ENCODE measurements at regions not wholly inside any gene's neighbourhood (a gene's known extent, or its start where the extent isn't known, plus 50 kb on each side); places are given as distances from the start of the nearest gene placed in this dataset.

DNA sequence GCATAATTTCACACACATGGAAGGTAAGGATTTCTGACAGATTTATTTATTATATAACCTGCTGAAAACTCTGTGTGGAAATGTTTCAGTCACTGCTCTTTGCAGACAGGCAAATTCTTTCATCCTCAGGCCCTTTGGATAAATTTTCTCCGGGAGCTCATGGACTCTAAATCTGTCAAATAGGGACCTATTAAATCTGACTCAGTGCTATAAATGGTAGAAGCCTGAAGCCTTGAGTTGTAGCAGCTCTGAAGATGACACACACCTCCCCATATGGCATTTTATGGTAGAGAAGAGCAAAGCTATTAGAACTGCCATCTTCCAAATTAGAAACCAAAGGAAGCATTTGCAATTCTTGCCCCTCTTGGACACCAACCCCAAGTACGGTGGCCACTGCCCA, 808.7 kb downstream of the XPNPEP1 start:
- no peak overlapping the region for H3K56ac ChIP-seq (ENCODE audit: insufficient read length, low read depth, low read length)
- peaks cover 16 to 19% of the 10 kb centered on the region in 2 experiments for H3K9me3 Mint-ChIP-seq
- H3K23me2 ChIP-seq (ENCODE audit: insufficient read length, low read depth, low read length, poor library complexity, severe bottlenecking), result no peaks in the 10 kb centered on the region
- no peak overlapping the region for H2AK5ac ChIP-seq (ENCODE audit: insufficient read length, low read length)
- H3K14ac ChIP-seq (ENCODE audit: insufficient read depth, low read length), result no peak overlapping the region
- DNase-seq, result no peak
- no peak overlapping the region for H2BK12ac ChIP-seq (ENCODE audit: insufficient read length, low read depth, low read length)
- no peaks in the 10 kb centered on the region for H3K4me1 ChIP-seq (ENCODE audit: insufficient read depth, low read length)
- H3K4me1 Mint-ChIP-seq, result no peaks in the 10 kb centered on the region
- no peaks in the 10 kb centered on the region for H3K79me2 ChIP-seq (ENCODE audit: insufficient read depth, low read length)
- no peak overlapping the region for H3K4ac ChIP-seq (ENCODE audit: low read depth, low read length)
- no peaks in the 10 kb centered on the region; the same call in 1 of the 2 replicates for H3K27me3 ChIP-seq (ENCODE audit: insufficient read depth, low read length)
- no peak overlapping the region for H2AFZ ChIP-seq (ENCODE audit: low read length)
- H3K79me1 ChIP-seq (ENCODE audit: insufficient read depth, low read depth, low read length, poor library complexity, severe bottlenecking), result no peaks in the 10 kb centered on the region
- no peak overlapping the region for H3K27ac Mint-ChIP-seq
- WGBS (ENCODE audit: extremely low coverage, insufficient read length, low lambda C conversion rate), result no CpG with 5 or more reads among the region's 2 CpGs
- no peak overlapping the region for H4K5ac ChIP-seq (ENCODE audit: insufficient read length, low read depth, low read length)
- H3T11ph ChIP-seq (ENCODE audit: low read length), result no peak overlapping the region
- no peak overlapping the region for H2BK120ac ChIP-seq (ENCODE audit: low read depth, low read length, poor library complexity, severe bottlenecking)
- H3K9ac ChIP-seq (ENCODE audit: extremely low read depth, insufficient read length, low read length), result no peak overlapping the region
- no peak overlapping the region for H2BK15ac ChIP-seq (ENCODE audit: low read depth, low read length)
- no peak overlapping the region for H3K23ac ChIP-seq (ENCODE audit: insufficient read length, low read depth, low read length)
- H2BK5ac ChIP-seq (ENCODE audit: insufficient read length, low read length), result no peak overlapping the region
- H4K20me1 ChIP-seq (ENCODE audit: control insufficient read depth, insufficient read depth, insufficient read length), result no peaks in the 10 kb centered on the region
- no peak overlapping the region for H3K4me3 Mint-ChIP-seq
- TF ChIP-seq, protein P1, sequence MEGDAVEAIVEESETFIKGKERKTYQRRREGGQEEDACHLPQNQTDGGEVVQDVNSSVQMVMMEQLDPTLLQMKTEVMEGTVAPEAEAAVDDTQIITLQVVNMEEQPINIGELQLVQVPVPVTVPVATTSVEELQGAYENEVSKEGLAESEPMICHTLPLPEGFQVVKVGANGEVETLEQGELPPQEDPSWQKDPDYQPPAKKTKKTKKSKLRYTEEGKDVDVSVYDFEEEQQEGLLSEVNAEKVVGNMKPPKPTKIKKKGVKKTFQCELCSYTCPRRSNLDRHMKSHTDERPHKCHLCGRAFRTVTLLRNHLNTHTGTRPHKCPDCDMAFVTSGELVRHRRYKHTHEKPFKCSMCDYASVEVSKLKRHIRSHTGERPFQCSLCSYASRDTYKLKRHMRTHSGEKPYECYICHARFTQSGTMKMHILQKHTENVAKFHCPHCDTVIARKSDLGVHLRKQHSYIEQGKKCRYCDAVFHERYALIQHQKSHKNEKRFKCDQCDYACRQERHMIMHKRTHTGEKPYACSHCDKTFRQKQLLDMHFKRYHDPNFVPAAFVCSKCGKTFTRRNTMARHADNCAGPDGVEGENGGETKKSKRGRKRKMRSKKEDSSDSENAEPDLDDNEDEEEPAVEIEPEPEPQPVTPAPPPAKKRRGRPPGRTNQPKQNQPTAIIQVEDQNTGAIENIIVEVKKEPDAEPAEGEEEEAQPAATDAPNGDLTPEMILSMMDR (conservative IDR thresholded peaks at IDR 0.05), result no peak
- no peak overlapping the region for H3K27ac ChIP-seq (ENCODE audit: insufficient read length, low read depth, low read length)
- peaks cover 8% of the 10 kb centered on the region for H3K27me3 Mint-ChIP-seq (ENCODE audit: low read depth)
- no peak overlapping the region for H3K4me2 ChIP-seq (ENCODE audit: insufficient read depth, insufficient read length, low read length)
- no peak overlapping the region for H3K18ac ChIP-seq (ENCODE audit: insufficient read length, low read depth, low read length)
- H3K36me3 Mint-ChIP-seq (ENCODE audit: insufficient read depth in 1 of 3, low read depth in 3 of 3), result peaks cover 7 to 20% (median 13%) of the 10 kb centered on the region in 3 experiments; a peak in 6 of 7 replicates
- H3K9me3 ChIP-seq (ENCODE audit: control insufficient read depth, low read depth, low read length), result peaks cover 14% of the 10 kb centered on the region
- H2BK20ac ChIP-seq (ENCODE audit: low read depth, low read length, poor library complexity, severe bottlenecking), result no peak overlapping the region
- H4K91ac ChIP-seq (ENCODE audit: insufficient read length, low read depth, low read length), result no peak overlapping the region
- H4K8ac ChIP-seq (replicated peaks; ENCODE audit: insufficient read length, low read depth, low read length), result no peak overlapping the region

Measured in H9 (cell line).